Ascending aorta (tissue), 2 donors: ENCODE measurements at regions not wholly inside any gene's neighbourhood (a gene's known extent, or its start where the extent isn't known, plus 50 kb on each side); places are given as distances from the start of the nearest gene placed in this dataset.

Source experiments
- DNase-seq, 2 donors: peaks; one replicate each; pipeline ENCODE4 v3.0.0-alpha.2; 2019; ENCODE audit warnings: low spot score in 2 of 2
- H3K27ac ChIP-seq, 2 donors: fragments of 200-600 bp; sonication (generic); one replicate each; pipeline ENCODE4 v1.5.1; 2016 to 2017; ENCODE audit warnings: mild to moderate bottlenecking in 1 of 2
- H3K27me3 ChIP-seq: fragments of 200-600 bp; sonication (generic); one replicate; pipeline ENCODE4 v1.5.1; 2017
- H3K36me3 ChIP-seq, 2 donors: fragments of 200-600 bp; sonication (generic); one replicate each; pipeline ENCODE4 v1.5.1; 2016
- H3K4me1 ChIP-seq, 2 donors: fragments of 200-600 bp; sonication (generic); one replicate each; pipeline ENCODE4 v1.5.1; 2016 to 2017; ENCODE audit warnings: mild to moderate bottlenecking in 1 of 2
- H3K4me3 ChIP-seq, 2 donors: fragments of 200-600 bp; sonication (generic); one replicate each; pipeline ENCODE4 v1.5.1; 2016 to 2017; ENCODE audit warnings: mild to moderate bottlenecking in 1 of 2
- H3K9me3 ChIP-seq, 2 donors: fragments of 200-600 bp; sonication (generic); one replicate each; pipeline ENCODE4 v1.5.1; 2016
- CTCF ChIP-seq, 3 experiments: fragments of 200-600 bp in 2 of 3; fragments of 450-650 bp in 1 of 3; sonication (generic) in 2 of 3; IDR thresholded peaks; one replicate each; pipeline ENCODE4 v1.5.1; 2016 to 2019; ENCODE audit warnings: antibody characterized with exemption in 3 of 3, mild to moderate bottlenecking in 1 of 3, moderate library complexity in 1 of 3
- intact Hi-C: fragments of 100-400 bp; cut with DNase I; formaldehyde crosslinking; loops from one replicate; pipeline ENCODE4 v1.15.1; 2023

- DNase-seq = no peak
- Histone ChIP-seq H3K9me3 (no peaks in the 10 kb centered on the region), H3K4me1 (no peaks in the 10 kb centered on the region), H3K4me3 (no peak overlapping the region), H3K27ac (no peak overlapping the region), H3K27me3 (no peaks in the 10 kb centered on the region), H3K36me3 (no peaks in the 10 kb centered on the region)
- intact Hi-C loops = no loop called here
- no peak for TF ChIP-seq CTCF (IDR thresholded peaks at IDR 0.05)
Observed at GRCh38 chr11:109526931-109527330, 104.9 kb downstream of the C11orf87 start.

DNA sequence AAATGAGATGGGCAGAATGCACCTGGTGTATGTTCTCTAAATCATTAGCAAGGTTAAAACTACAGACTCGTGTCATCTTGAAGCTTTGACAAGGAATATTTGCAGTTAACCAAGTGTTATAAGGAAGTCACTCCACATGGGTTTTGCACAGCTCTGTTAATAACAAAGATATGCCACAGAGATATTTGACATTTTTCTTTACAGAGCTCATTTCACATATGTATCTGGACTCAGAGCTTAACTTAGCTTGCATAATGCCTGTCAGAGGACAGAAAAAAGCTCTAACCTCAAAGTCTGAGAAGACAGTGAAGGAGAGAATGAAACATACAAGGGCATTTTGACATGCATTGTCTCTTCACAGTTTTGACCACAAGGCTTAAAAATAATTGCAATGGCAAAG lies 105.5 kb downstream of the C11orf87 start:
- Histone ChIP-seq H3K4me3 (no peak overlapping the region), H3K27me3 (no peaks in the 10 kb centered on the region), H3K4me1 (no peaks in the 10 kb centered on the region), H3K27ac (no peak overlapping the region), H3K36me3 (no peaks in the 10 kb centered on the region), H3K9me3 (no peaks in the 10 kb centered on the region)
- TF ChIP-seq CTCF (IDR thresholded peaks at IDR 0.05) = no peak
- intact Hi-C loops = no loop called here
- no peak for DNase-seq

- Histone ChIP-seq H3K4me1 (no peaks in the 10 kb centered on the region), H3K27ac (no peak overlapping the region), H3K27me3 (no peaks in the 10 kb centered on the region), H3K9me3 (no peaks in the 10 kb centered on the region), H3K36me3 (no peaks in the 10 kb centered on the region), H3K4me3 (no peak overlapping the region)
- DNase-seq = no peak
- no peak for TF ChIP-seq CTCF (IDR thresholded peaks at IDR 0.05)
- intact Hi-C loops = loop anchor here (2.0 kb wide), 1 partner anchor 31 kb away; no protein-coding TSS in a partner anchor
Observed at GRCh38 chr11:109547356-109548027, 125.5 kb downstream of the C11orf87 start.

- intact Hi-C loops = no loop called here
- no peaks in the 10 kb centered on the region for H3K9me3 ChIP-seq
- no peaks in the 10 kb centered on the region for H3K4me1 ChIP-seq
- no peak overlapping the region for H3K4me3 ChIP-seq
- H3K27ac ChIP-seq = no peak overlapping the region
- H3K27me3 ChIP-seq = no peaks in the 10 kb centered on the region
- DNase-seq = no peak
- TF ChIP-seq CTCF (IDR thresholded peaks at IDR 0.05) = no peak
- H3K36me3 ChIP-seq = no peaks in the 10 kb centered on the region
Observed at GRCh38 chr11:109552376-109552775, 130.4 kb downstream of the C11orf87 start.

GRCh38 chr11:109553284-109553683 lies 131.3 kb downstream of the C11orf87 start:
- intact Hi-C loops = no loop called here
- Histone ChIP-seq H3K27ac (no peak overlapping the region), H3K4me1 (no peaks in the 10 kb centered on the region), H3K4me3 (no peak overlapping the region), H3K9me3 (peaks cover 1 to 2% of the 10 kb centered on the region in 2 donors), H3K27me3 (no peaks in the 10 kb centered on the region), H3K36me3 (no peaks in the 10 kb centered on the region)
- no peak for TF ChIP-seq CTCF (IDR thresholded peaks at IDR 0.05)
- no peak for DNase-seq

- no peak for DNase-seq
- TF ChIP-seq CTCF (IDR thresholded peaks at IDR 0.05) = no peak
- Histone ChIP-seq H3K27me3 (no peaks in the 10 kb centered on the region), H3K4me3 (no peak overlapping the region), H3K36me3 (no peaks in the 10 kb centered on the region), H3K27ac (no peak overlapping the region), H3K4me1 (no peaks in the 10 kb centered on the region), H3K9me3 (peaks cover 4 to 5% of the 10 kb centered on the region in 2 donors)
- intact Hi-C loops = no loop called here
Observed at GRCh38 chr11:109554951-109555350, 133.0 kb downstream of the C11orf87 start.
